Activated naive CD4-positive, alpha-beta T cell treated with anti-CD3 and anti-CD28 coated beads for 36 hours (primary cell): ENCODE measurements at regions not wholly inside any gene's neighbourhood (a gene's known extent, or its start where the extent isn't known, plus 50 kb on each side); places are given as distances from the start of the nearest gene placed in this dataset.

Source experiments
- CTCF ChIA-PET: fragments of 350-600 bp; sonication (Branson Sonifier 250); formaldehyde crosslinking; loops from one replicate; lab custom pipeline; 2021; ENCODE audit warnings: antibody characterized with exemption; lab: Charles Lee
- DNase-seq: peaks from one replicate; pipeline ENCODE4 v3.0.0-alpha.2; 2020
- H3K27ac Mint-ChIP-seq: one replicate; pipeline ENCODE4 v1.8.0; 2021; ENCODE audit warnings: mild to moderate bottlenecking, mixed read lengths
- H3K27me3 Mint-ChIP-seq: one replicate; pipeline ENCODE4 v1.8.0; 2021; ENCODE audit warnings: low read depth, mixed read lengths
- H3K36me3 Mint-ChIP-seq: one replicate; pipeline ENCODE4 v1.8.0; 2021; ENCODE audit warnings: low read depth, mixed read lengths
- H3K4me1 Mint-ChIP-seq: one replicate; pipeline ENCODE4 v1.8.0; 2021; ENCODE audit warnings: low read depth, mixed read lengths
- H3K4me3 Mint-ChIP-seq: one replicate; pipeline ENCODE4 v1.8.0; 2021; ENCODE audit warnings: mild to moderate bottlenecking, moderate library complexity, mixed read lengths
- H3K9me3 Mint-ChIP-seq: one replicate; pipeline ENCODE4 v1.8.0; 2021; ENCODE audit warnings: mixed read lengths
- intact Hi-C: fragments of 100-400 bp; cut with micrococcal nuclease; formaldehyde crosslinking; loops from one replicate; pipeline ENCODE4 v1.15.1; 2023

- no peak overlapping the region for H3K27ac Mint-ChIP-seq
- no peaks in the 10 kb centered on the region for H3K36me3 Mint-ChIP-seq
- no peaks in the 10 kb centered on the region for H3K27me3 Mint-ChIP-seq
- no peaks in the 10 kb centered on the region for H3K9me3 Mint-ChIP-seq
- no peak overlapping the region for H3K4me3 Mint-ChIP-seq
- no peak for DNase-seq
- intact Hi-C loops: no loop called here
- CTCF ChIA-PET: no interaction called here
- H3K4me1 Mint-ChIP-seq: no peaks in the 10 kb centered on the region
Observed at GRCh38 chr13:33956346-33956745, 138.4 kb downstream of the RFC3 start.

- Mint-ChIP-seq H3K9me3 (no peaks in the 10 kb centered on the region), H3K4me1 (no peaks in the 10 kb centered on the region), H3K27me3 (no peaks in the 10 kb centered on the region), H3K4me3 (no peak overlapping the region), H3K36me3 (no peaks in the 10 kb centered on the region), H3K27ac (no peak overlapping the region)
- DNase-seq: no peak
- CTCF ChIA-PET: no interaction called here
- intact Hi-C loops: no loop called here
Observed at GRCh38 chr13:33957497-33957905, 139.6 kb downstream of the RFC3 start.

DNA sequence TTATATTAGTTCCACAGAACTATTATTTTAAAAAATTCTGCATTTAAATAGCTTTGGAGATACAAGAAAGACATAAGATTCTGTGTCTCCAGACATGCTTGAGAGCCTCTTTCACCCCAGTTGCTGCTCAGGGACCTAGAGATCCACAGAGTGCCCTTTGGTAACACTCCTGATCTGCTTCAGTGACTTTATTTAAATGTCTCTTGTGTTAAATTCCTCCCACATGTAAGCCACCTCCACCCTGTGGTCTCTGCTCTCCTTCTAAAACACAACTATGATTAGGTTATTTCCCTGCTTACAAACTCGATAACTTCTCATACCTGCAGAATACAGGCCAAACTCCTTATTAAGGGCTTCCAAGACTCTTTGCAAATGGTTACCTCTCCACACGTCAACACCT, 141.0 kb downstream of the RFC3 start:
- Mint-ChIP-seq H3K9me3 (no peaks in the 10 kb centered on the region), H3K27me3 (no peaks in the 10 kb centered on the region)
- intact Hi-C loops: no loop called here

GRCh38 chr13:33963134-33963533, 145.2 kb downstream of the RFC3 start:
- CTCF ChIA-PET: no interaction called here
- H3K27me3 Mint-ChIP-seq: no peaks in the 10 kb centered on the region
- no peaks in the 10 kb centered on the region for H3K36me3 Mint-ChIP-seq
- H3K27ac Mint-ChIP-seq: no peak overlapping the region
- no peak overlapping the region for H3K4me3 Mint-ChIP-seq
- intact Hi-C loops: no loop called here
- no peaks in the 10 kb centered on the region for H3K9me3 Mint-ChIP-seq
- no peak for DNase-seq
- no peaks in the 10 kb centered on the region for H3K4me1 Mint-ChIP-seq

More for the DNA sequence above, 141.0 kb downstream of the RFC3 start:
- H3K27ac Mint-ChIP-seq: no peak overlapping the region
- H3K36me3 Mint-ChIP-seq: no peaks in the 10 kb centered on the region
- H3K4me3 Mint-ChIP-seq: no peak overlapping the region
- CTCF ChIA-PET: no interaction called here
- no peak for DNase-seq
- no peaks in the 10 kb centered on the region for H3K4me1 Mint-ChIP-seq

DNA sequence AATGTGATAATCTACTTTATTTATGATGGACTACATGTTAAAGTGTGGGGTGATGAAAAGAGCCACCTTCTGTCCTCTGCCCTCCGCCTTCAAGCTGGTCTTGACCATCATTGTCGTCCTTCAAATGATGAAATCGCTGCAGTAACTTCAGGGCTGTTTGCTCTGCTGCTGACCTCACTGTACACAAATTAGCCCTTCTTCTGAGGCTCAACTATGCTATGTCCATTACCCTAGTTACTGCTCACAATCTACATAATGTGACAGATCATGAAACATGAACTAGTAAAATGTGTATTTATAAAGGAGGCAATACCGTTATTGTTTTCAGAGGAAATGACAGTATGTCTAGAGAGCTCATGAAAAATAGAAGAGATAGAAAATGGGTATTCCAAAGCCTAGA, 145.9 kb downstream of the RFC3 start:
- CTCF ChIA-PET: no interaction called here
- Mint-ChIP-seq H3K36me3 (no peaks in the 10 kb centered on the region), H3K9me3 (no peaks in the 10 kb centered on the region), H3K27me3 (no peaks in the 10 kb centered on the region), H3K27ac (no peak overlapping the region), H3K4me3 (no peak overlapping the region), H3K4me1 (no peaks in the 10 kb centered on the region)
- intact Hi-C loops: no loop called here
- no peak for DNase-seq

DNA sequence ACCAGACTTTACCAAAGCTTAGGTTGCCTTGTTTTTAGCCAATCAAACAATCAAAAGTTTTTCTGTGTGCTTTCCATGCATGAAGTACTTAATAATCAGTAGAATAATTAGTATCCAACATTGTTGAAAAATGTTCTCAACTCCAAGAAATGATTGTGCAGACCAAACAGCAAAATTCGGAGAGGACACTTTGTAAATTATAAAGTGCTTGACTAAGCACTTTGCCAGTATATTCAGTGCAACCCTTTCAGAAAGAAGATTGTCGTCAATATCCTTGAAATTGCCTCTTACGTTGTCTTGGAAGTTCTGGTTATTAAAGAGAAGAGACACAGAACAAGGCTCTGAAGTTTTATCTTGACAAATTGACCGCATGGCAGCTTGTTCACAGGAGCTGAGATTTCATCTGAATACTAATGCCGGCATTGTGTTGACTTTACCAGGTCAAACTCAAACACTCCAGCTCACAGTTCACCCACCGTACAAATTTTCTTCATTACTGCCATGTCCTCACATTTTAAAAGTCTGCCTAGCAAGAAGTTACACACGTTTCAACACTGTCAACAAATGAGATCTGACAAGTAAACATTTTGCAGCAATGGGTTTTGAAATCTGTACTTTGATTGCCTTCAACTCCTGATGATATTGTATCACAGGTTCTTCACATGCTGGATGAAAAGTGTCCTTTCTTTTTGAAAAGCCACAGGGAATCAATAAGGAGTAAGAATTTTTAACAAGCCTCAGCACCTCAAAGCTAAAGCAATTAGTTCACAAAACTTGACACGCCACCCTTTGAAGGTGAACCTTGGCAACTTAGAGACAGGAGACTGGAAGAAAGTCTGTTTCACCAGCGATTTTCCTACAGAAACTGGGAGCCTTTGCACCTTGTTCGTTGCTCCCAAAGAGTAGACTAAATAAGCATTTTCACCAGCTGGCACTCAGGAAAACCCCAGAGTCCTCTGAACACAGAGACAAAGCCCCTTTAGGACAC, 150.9 kb downstream of the RFC3 start:
- intact Hi-C loops: no loop called here
- peaks cover 5% of the 10 kb centered on the region for H3K9me3 Mint-ChIP-seq
- CTCF ChIA-PET: no interaction called here

GRCh38 chr13:33970746-33971561, 153.0 kb downstream of the RFC3 start:
- Mint-ChIP-seq H3K27me3 (no peaks in the 10 kb centered on the region), H3K4me1 (no peaks in the 10 kb centered on the region), H3K27ac (no peak overlapping the region), H3K4me3 (no peak overlapping the region), H3K36me3 (no peaks in the 10 kb centered on the region), H3K9me3 (peaks cover 5% of the 10 kb centered on the region)
- CTCF ChIA-PET: no interaction called here
- intact Hi-C loops: no loop called here
- DNase-seq: no peak

More for the DNA sequence above, 150.9 kb downstream of the RFC3 start:
- Mint-ChIP-seq H3K36me3 (no peaks in the 10 kb centered on the region), H3K4me1 (no peaks in the 10 kb centered on the region), H3K27me3 (no peaks in the 10 kb centered on the region), H3K4me3 (no peak overlapping the region), H3K27ac (no peak overlapping the region)
- no peak for DNase-seq

GRCh38 chr13:33971562-33971819, 153.5 kb downstream of the RFC3 start:
- Mint-ChIP-seq H3K27me3 (no peaks in the 10 kb centered on the region), H3K9me3 (peaks cover 5% of the 10 kb centered on the region)
- CTCF ChIA-PET: no interaction called here

DNA sequence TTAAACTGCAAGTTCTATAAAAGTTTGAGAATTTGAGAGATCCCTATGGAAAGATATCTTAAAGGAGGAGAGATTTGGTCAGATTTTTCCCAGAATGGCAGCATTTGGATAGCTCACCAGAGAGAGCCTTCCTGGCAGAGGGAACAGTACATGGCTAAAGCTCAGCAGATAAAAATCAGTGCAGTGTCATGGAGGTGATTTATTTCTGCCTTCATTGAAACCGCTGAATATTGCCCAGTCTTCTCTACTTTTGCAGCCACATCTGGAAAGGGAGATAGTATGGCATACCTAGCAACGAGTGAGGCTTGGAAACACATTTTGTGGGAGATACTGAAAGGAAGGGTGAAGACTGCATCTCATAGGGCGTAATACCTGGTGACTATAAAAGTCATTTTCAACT, 155.2 kb downstream of the RFC3 start:
- Mint-ChIP-seq H3K27ac (no peak overlapping the region), H3K36me3 (no peaks in the 10 kb centered on the region), H3K4me1 (no peaks in the 10 kb centered on the region), H3K4me3 (no peak overlapping the region), H3K27me3 (no peaks in the 10 kb centered on the region), H3K9me3 (peaks cover 5% of the 10 kb centered on the region)
- no peak for DNase-seq
- intact Hi-C loops: no loop called here
- CTCF ChIA-PET: interaction anchor here (0.6 kb wide), 1 partner anchor 19 kb away, joined by 3 read pairs; no protein-coding TSS in a partner anchor

More at GRCh38 chr13:33971562-33971819, 153.5 kb downstream of the RFC3 start:
- intact Hi-C loops: no loop called here
- Mint-ChIP-seq H3K36me3 (no peaks in the 10 kb centered on the region), H3K4me3 (no peak overlapping the region), H3K4me1 (no peaks in the 10 kb centered on the region), H3K27ac (no peak overlapping the region)
- DNase-seq: no peak

DNA sequence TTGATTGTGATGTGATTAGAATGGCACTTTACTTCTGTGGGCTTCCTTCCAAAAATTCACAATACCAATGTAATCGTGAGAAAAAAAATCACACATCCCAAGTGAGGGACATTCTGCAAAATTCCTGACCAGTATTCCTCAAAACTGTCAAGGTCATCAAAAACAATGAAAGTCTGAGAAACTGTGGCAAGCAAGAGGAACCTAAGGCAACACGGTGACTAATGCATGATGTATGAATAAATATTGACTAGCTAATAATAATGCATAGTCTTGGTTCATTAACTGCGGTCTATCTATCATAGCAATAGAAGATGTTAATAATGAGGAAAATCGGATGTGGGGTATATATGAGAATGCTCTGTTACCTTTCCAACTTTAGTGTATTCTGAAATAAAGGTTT, 159.0 kb downstream of the RFC3 start:
- no peak overlapping the region for H3K4me3 Mint-ChIP-seq
- intact Hi-C loops: no loop called here
- CTCF ChIA-PET: no interaction called here
- DNase-seq: no peak
- H3K27ac Mint-ChIP-seq: no peak overlapping the region
- no peaks in the 10 kb centered on the region for H3K4me1 Mint-ChIP-seq
- H3K27me3 Mint-ChIP-seq: no peaks in the 10 kb centered on the region
- no peaks in the 10 kb centered on the region for H3K9me3 Mint-ChIP-seq
- H3K36me3 Mint-ChIP-seq: no peaks in the 10 kb centered on the region

DNA sequence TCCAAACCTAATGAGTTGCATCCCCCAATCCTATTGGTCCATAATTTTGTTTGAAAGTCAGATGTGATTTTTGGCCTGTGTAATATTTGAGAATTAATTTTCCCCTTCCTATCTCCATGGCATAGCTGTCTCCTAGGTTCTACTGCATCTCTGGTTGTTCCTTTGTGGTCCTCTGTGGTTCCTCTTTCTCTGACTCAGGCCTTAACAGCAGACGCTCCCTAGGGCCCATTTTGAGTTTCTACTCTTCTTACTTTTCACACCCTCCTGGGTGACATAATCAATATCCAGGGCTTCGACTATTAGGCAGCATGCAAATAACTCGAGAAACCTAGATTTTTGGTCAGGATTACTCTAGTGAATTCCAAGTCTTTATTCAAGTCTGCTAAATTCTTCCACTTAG, 160.7 kb downstream of the RFC3 start:
- Mint-ChIP-seq H3K4me1 (no peaks in the 10 kb centered on the region), H3K4me3 (no peak overlapping the region), H3K27me3 (no peaks in the 10 kb centered on the region), H3K27ac (no peak overlapping the region), H3K36me3 (no peaks in the 10 kb centered on the region), H3K9me3 (no peaks in the 10 kb centered on the region)
- CTCF ChIA-PET: no interaction called here
- DNase-seq: no peak
- intact Hi-C loops: no loop called here

GRCh38 chr13:33992881-33993336, 175.0 kb downstream of the RFC3 start:
- Mint-ChIP-seq H3K9me3 (peaks cover 2% of the 10 kb centered on the region), H3K4me1 (no peaks in the 10 kb centered on the region), H3K36me3 (no peaks in the 10 kb centered on the region), H3K27me3 (no peaks in the 10 kb centered on the region), H3K27ac (no peak overlapping the region), H3K4me3 (no peak overlapping the region)
- DNase-seq: no peak
- CTCF ChIA-PET: interaction anchor here (1.1 kb wide), 1 partner anchor 9 kb away, joined by 3 read pairs; no protein-coding TSS in a partner anchor
- intact Hi-C loops: no loop called here
